PFSK-1 (cell line): ENCODE measurements at regions not wholly inside any gene's neighbourhood (a gene's known extent, or its start where the extent isn't known, plus 50 kb on each side); places are given as distances from the start of the nearest gene placed in this dataset.

ENCODE experiments used
- POLR2AphosphoS5 ChIP-seq: IDR thresholded peaks from 2 replicates; pipeline ENCODE4 v1.6.1; 2012; ENCODE audit warnings: low read depth, mild to moderate bottlenecking, control low read depth, low read length, moderate library complexity
- SIN3A ChIP-seq: IDR thresholded peaks from 2 replicates; pipeline ENCODE4 v1.6.1; 2012; ENCODE audit warnings: mild to moderate bottlenecking, low read length, moderate library complexity, borderline replicate concordance; ENCODE audit not compliant: insufficient read depth
- TF ChIP-seq, protein P1 (sequence below), 2 experiments: IDR thresholded peaks; 2 replicates each; pipeline versions ENCODE4 v1.6.1 to v1.8.0; 2011 to 2012; ENCODE audit warnings: low read depth in 2 of 2, low read length in 2 of 2, control low read depth in 1 of 2, inconsistent platforms in 1 of 2, mild to moderate bottlenecking in 1 of 2, moderate library complexity in 1 of 2; ENCODE audit not compliant: insufficient read depth in 1 of 2

DNA sequence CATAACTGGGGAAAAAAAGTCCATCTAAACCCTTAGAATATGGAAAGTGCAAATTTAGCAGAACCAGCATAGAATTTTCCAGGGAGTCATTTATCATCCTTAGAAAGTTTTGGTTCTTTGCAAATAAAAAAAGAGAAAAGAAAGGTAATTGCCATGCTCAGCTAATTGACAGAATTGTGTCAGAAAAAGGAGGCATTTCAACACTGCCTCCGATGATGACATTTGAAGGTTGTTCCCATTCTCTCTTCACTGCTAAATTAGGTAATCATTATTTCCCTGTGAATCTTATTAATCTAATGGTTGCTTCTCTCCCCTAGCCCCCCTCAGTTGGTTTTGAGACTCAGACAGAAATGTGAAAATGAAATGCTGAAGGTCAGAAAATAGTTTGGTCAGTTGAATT lies 139.2 kb downstream of the PDCD6IP start:
- TF ChIP-seq POLR2AphosphoS5 (no peak), SIN3A (no peak)
- TF ChIP-seq, protein P1, sequence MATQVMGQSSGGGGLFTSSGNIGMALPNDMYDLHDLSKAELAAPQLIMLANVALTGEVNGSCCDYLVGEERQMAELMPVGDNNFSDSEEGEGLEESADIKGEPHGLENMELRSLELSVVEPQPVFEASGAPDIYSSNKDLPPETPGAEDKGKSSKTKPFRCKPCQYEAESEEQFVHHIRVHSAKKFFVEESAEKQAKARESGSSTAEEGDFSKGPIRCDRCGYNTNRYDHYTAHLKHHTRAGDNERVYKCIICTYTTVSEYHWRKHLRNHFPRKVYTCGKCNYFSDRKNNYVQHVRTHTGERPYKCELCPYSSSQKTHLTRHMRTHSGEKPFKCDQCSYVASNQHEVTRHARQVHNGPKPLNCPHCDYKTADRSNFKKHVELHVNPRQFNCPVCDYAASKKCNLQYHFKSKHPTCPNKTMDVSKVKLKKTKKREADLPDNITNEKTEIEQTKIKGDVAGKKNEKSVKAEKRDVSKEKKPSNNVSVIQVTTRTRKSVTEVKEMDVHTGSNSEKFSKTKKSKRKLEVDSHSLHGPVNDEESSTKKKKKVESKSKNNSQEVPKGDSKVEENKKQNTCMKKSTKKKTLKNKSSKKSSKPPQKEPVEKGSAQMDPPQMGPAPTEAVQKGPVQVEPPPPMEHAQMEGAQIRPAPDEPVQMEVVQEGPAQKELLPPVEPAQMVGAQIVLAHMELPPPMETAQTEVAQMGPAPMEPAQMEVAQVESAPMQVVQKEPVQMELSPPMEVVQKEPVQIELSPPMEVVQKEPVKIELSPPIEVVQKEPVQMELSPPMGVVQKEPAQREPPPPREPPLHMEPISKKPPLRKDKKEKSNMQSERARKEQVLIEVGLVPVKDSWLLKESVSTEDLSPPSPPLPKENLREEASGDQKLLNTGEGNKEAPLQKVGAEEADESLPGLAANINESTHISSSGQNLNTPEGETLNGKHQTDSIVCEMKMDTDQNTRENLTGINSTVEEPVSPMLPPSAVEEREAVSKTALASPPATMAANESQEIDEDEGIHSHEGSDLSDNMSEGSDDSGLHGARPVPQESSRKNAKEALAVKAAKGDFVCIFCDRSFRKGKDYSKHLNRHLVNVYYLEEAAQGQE (IDR thresholded peaks at IDR 0.05; ENCODE audit: insufficient read depth in 1 of 2, low read depth in 2 of 2, low read length in 2 of 2), result no peak
